ENCODE measurements at regions not wholly inside any gene's neighbourhood (a gene's known extent, or its start where the extent isn't known, plus 50 kb on each side); places are given as distances from the start of the nearest gene placed in this dataset.
"Not testable (repeated sequence)": the region's sequence is repeated elsewhere in the genome, so short reads cannot be mapped to it uniquely, and the experiment has no call there.

DNA sequence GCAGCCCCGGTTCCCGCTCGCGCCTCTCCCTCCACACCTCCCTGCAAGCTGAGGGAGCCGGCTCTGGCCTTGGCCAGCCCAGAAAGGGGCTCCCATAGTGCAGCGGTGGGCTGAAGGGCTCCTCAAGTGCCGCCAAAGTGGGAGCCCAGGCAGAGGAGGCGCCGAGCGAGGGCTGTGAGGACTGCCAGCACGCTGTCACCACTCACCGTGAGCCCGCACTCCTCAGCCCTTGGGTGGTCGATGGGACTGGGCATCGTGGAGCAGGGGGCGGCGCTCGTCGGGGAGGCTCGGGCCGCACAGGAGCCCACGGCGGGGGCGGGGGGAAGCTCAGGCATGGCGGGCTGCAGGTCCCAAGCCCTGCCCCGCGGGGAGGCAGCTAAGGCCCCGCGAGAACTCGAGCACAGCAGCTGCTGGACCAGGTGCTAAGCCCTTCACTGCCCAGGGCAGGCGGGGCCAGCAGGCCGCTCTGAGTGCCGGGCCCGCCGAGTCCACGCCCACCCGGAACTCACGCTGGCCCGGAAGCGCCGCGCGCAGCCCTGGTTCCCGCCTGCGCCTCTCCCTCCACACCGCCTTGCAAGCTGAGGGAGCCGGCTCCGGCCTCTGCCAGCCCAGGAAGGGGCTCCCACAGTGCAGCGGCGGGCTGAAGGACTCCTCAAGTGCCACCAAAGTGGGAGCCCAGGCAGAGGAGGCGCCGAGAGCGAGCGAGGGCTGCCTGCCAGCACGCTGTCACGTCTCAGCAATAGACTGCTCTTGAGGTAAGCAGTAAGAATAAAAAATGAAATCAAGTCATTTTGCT lies 670.2 kb upstream of the CTNND2 start:
- DNase-seq; H3K27me3 ChIP-seq (ENCODE audit: control insufficient read depth in 3 of 3, insufficient read depth in 3 of 3, low read length in 3 of 3); H3K4me1 ChIP-seq (ENCODE audit: control insufficient read depth in 3 of 3, insufficient read depth in 2 of 3, low read depth in 1 of 3, low read length in 2 of 3); H3K27ac ChIP-seq (ENCODE audit: low read depth in 1 of 3, low read length in 2 of 3); H3K4me3 ChIP-seq (ENCODE audit: low read depth in 1 of 3, low read length in 3 of 3); H3K9me3 ChIP-seq (ENCODE audit: control insufficient read depth in 2 of 2, insufficient read depth in 1 of 2, low read depth in 1 of 2, low read length in 1 of 2); H3K36me3 ChIP-seq (ENCODE audit: control insufficient read depth in 3 of 3, insufficient read depth in 2 of 3, low read depth in 1 of 3, low read length in 3 of 3); FAIRE-seq: not testable (repeated sequence)
- 95 to 96% (median 95%) methylated on average over 37 to 55 of the region's 56 CpGs for WGBS, 3 donors

- not testable (repeated sequence) for H3K27ac ChIP-seq (ENCODE audit: low read depth in 1 of 3, low read length in 2 of 3); H3K4me1 ChIP-seq (ENCODE audit: control insufficient read depth in 3 of 3, insufficient read depth in 2 of 3, low read depth in 1 of 3, low read length in 2 of 3); FAIRE-seq; H3K27me3 ChIP-seq (ENCODE audit: control insufficient read depth in 3 of 3, insufficient read depth in 3 of 3, low read length in 3 of 3); H3K36me3 ChIP-seq (ENCODE audit: control insufficient read depth in 3 of 3, insufficient read depth in 2 of 3, low read depth in 1 of 3, low read length in 3 of 3); DNase-seq; H3K4me3 ChIP-seq (ENCODE audit: low read depth in 1 of 3, low read length in 3 of 3); H3K9me3 ChIP-seq (ENCODE audit: control insufficient read depth in 2 of 2, insufficient read depth in 1 of 2, low read depth in 1 of 2, low read length in 1 of 2)
- WGBS, 3 donors, result 96 to 98% (median 96%) methylated on average over 18 to 30 of the region's 30 CpGs
These were observed 669.7 kb upstream of the CTNND2 start for GRCh38 chr5:12573916-12574297.

DNA sequence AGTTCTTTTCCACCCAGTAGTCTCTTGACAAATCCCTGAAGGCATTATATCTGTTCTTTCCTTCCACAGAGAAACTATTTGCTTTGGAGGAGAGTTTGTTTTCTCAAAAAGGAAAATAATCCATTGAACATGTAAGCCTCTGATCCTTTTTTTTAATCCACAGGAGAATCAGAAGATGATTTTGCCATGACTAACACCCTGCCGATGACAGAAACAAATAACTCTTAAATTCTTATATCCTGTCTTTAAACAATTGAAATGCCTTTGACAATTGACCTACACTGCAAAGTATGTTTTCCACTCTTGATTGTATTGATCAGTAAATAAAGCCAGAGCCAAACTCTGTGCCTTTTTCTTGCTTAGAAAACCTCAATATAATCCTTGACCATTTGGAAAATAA lies 666.4 kb upstream of the CTNND2 start:
- no peaks in the 10 kb centered on the region for H3K27me3 ChIP-seq (ENCODE audit: control insufficient read depth in 3 of 3, insufficient read depth in 3 of 3, low read length in 3 of 3)
- H3K36me3 ChIP-seq (ENCODE audit: control insufficient read depth in 3 of 3, insufficient read depth in 2 of 3, low read depth in 1 of 3, low read length in 3 of 3), result no peaks in the 10 kb centered on the region
- no peak overlapping the region for H3K27ac ChIP-seq (ENCODE audit: low read depth in 1 of 3, low read length in 2 of 3)
- no peaks in the 10 kb centered on the region for H3K9me3 ChIP-seq (ENCODE audit: control insufficient read depth in 2 of 2, insufficient read depth in 1 of 2, low read depth in 1 of 2, low read length in 1 of 2)
- 26 to 51% (median 36%) methylated on average over 1 of the region's 1 CpG for WGBS, 3 donors
- H3K4me1 ChIP-seq (ENCODE audit: control insufficient read depth in 3 of 3, insufficient read depth in 2 of 3, low read depth in 1 of 3, low read length in 2 of 3), result no peaks in the 10 kb centered on the region
- H3K4me3 ChIP-seq (ENCODE audit: low read depth in 1 of 3, low read length in 3 of 3), result no peak overlapping the region
- DNase-seq, result no peak
- FAIRE-seq, result no peak

DNA sequence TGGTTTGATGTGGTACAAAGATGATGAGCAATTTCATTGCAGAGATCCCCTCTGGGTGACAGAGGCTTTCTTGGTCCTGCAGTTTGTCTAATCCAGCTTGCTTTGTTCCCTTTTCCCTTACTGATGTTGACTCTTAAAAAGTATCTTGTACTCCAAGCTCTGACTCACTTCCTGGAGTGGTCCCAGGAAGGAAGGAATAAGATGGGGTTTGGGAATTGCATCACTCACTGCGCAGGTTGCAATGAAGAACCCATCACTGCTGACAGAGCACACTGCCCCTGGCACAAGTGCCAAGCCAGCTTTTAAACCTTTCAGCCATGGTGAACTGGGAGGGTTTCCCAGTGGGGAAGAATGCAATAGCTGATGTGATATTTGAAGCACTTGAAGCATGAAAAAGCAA lies 662.2 kb upstream of the CTNND2 start:
- H3K36me3 ChIP-seq (ENCODE audit: control insufficient read depth in 3 of 3, insufficient read depth in 2 of 3, low read depth in 1 of 3, low read length in 3 of 3), result no peaks in the 10 kb centered on the region
- H3K27me3 ChIP-seq (ENCODE audit: control insufficient read depth in 3 of 3, insufficient read depth in 3 of 3, low read length in 3 of 3), result no peaks in the 10 kb centered on the region
- no peak overlapping the region for H3K27ac ChIP-seq (ENCODE audit: low read depth in 1 of 3, low read length in 2 of 3)
- no peak for FAIRE-seq
- 88 to 92% (median 91%) methylated on average over 1 of the region's 1 CpG for WGBS, 3 donors
- no peaks in the 10 kb centered on the region for H3K9me3 ChIP-seq (ENCODE audit: control insufficient read depth in 2 of 2, insufficient read depth in 1 of 2, low read depth in 1 of 2, low read length in 1 of 2)
- DNase-seq, result no peak
- H3K4me1 ChIP-seq (ENCODE audit: control insufficient read depth in 3 of 3, insufficient read depth in 2 of 3, low read depth in 1 of 3, low read length in 2 of 3), result no peaks in the 10 kb centered on the region
- H3K4me3 ChIP-seq (ENCODE audit: low read depth in 1 of 3, low read length in 3 of 3), result no peak overlapping the region

DNA sequence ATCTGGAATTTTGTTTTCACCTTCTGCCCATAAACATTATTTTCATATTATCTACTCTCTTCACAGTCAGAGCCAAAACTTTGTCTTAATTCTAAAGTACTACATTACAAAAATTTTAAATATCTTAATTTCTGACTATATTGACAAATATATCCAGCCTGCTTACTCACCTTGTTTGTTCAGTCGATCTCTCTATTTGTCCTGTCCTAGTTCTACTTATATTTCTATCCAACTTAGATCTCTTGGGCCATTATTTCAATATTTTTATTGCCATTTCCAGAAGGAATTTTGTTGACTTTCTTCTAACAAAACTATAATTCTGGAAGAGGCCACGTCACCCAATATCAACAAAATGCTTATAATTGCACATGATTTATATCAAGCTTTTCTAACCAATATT lies 652.8 kb upstream of the CTNND2 start:
- H3K27me3 ChIP-seq (ENCODE audit: control insufficient read depth in 3 of 3, insufficient read depth in 3 of 3, low read length in 3 of 3), result no peaks in the 10 kb centered on the region
- FAIRE-seq, result no peak
- 41 to 58% (median 57%) methylated on average over 2 of the region's 2 CpGs for WGBS, 3 donors

GRCh38 chr5:12526113-12526512 lies 621.9 kb upstream of the CTNND2 start:
- H3K4me3 ChIP-seq (ENCODE audit: low read depth in 1 of 3, low read length in 3 of 3), result no peak overlapping the region
- H3K36me3 ChIP-seq (ENCODE audit: control insufficient read depth in 3 of 3, insufficient read depth in 2 of 3, low read depth in 1 of 3, low read length in 3 of 3), result no peaks in the 10 kb centered on the region
- FAIRE-seq, result no peak
- DNase-seq, result no peak
- no peaks in the 10 kb centered on the region for H3K27me3 ChIP-seq (ENCODE audit: control insufficient read depth in 3 of 3, insufficient read depth in 3 of 3, low read length in 3 of 3)
- H3K9me3 ChIP-seq (ENCODE audit: control insufficient read depth in 2 of 2, insufficient read depth in 1 of 2, low read depth in 1 of 2, low read length in 1 of 2), result peaks cover 0 to 2% of the 10 kb centered on the region in 2 donors
- no peaks in the 10 kb centered on the region for H3K4me1 ChIP-seq (ENCODE audit: control insufficient read depth in 3 of 3, insufficient read depth in 2 of 3, low read depth in 1 of 3, low read length in 2 of 3)
- H3K27ac ChIP-seq (ENCODE audit: low read depth in 1 of 3, low read length in 2 of 3), result no peak overlapping the region
- 85 to 95% (median 89%) methylated on average over 1 of the region's 1 CpG for whole genome bisulfite sequencing, 3 donors

More for the DNA sequence above, 652.8 kb upstream of the CTNND2 start:
- Histone ChIP-seq H3K4me3 (ENCODE audit: low read depth in 1 of 3, low read length in 3 of 3) (no peak overlapping the region), H3K4me1 (ENCODE audit: control insufficient read depth in 3 of 3, insufficient read depth in 2 of 3, low read depth in 1 of 3, low read length in 2 of 3) (no peaks in the 10 kb centered on the region), H3K27ac (ENCODE audit: low read depth in 1 of 3, low read length in 2 of 3) (no peak overlapping the region), H3K36me3 (ENCODE audit: control insufficient read depth in 3 of 3, insufficient read depth in 2 of 3, low read depth in 1 of 3, low read length in 3 of 3) (no peaks in the 10 kb centered on the region), H3K9me3 (ENCODE audit: control insufficient read depth in 2 of 2, insufficient read depth in 1 of 2, low read depth in 1 of 2, low read length in 1 of 2) (no peaks in the 10 kb centered on the region)
- DNase-seq, result no peak

- DNase-seq (no peak), FAIRE-seq (no peak)
- Histone ChIP-seq H3K36me3 (ENCODE audit: control insufficient read depth in 3 of 3, insufficient read depth in 2 of 3, low read depth in 1 of 3, low read length in 3 of 3) (no peaks in the 10 kb centered on the region), H3K4me1 (ENCODE audit: control insufficient read depth in 3 of 3, insufficient read depth in 2 of 3, low read depth in 1 of 3, low read length in 2 of 3) (no peaks in the 10 kb centered on the region), H3K27ac (ENCODE audit: low read depth in 1 of 3, low read length in 2 of 3) (no peak overlapping the region), H3K9me3 (ENCODE audit: control insufficient read depth in 2 of 2, insufficient read depth in 1 of 2, low read depth in 1 of 2, low read length in 1 of 2) (peaks cover 2 to 7% of the 10 kb centered on the region in 2 donors), H3K27me3 (ENCODE audit: control insufficient read depth in 3 of 3, insufficient read depth in 3 of 3, low read length in 3 of 3) (no peaks in the 10 kb centered on the region), H3K4me3 (ENCODE audit: low read depth in 1 of 3, low read length in 3 of 3) (no peak overlapping the region)
- WGBS, 3 donors, result 63 to 75% (median 75%) methylated on average over 5 of the region's 5 CpGs
These were observed 617.9 kb upstream of the CTNND2 start for GRCh38 chr5:12522116-12522515.

- not testable (repeated sequence) for H3K36me3 ChIP-seq (ENCODE audit: control insufficient read depth in 3 of 3, insufficient read depth in 2 of 3, low read depth in 1 of 3, low read length in 3 of 3); DNase-seq; H3K27me3 ChIP-seq (ENCODE audit: control insufficient read depth in 3 of 3, insufficient read depth in 3 of 3, low read length in 3 of 3); FAIRE-seq; H3K9me3 ChIP-seq (ENCODE audit: control insufficient read depth in 2 of 2, insufficient read depth in 1 of 2, low read depth in 1 of 2, low read length in 1 of 2); H3K27ac ChIP-seq (ENCODE audit: low read depth in 1 of 3, low read length in 2 of 3); H3K4me1 ChIP-seq (ENCODE audit: control insufficient read depth in 3 of 3, insufficient read depth in 2 of 3, low read depth in 1 of 3, low read length in 2 of 3); H3K4me3 ChIP-seq (ENCODE audit: low read depth in 1 of 3, low read length in 3 of 3)
- WGBS, 3 donors, result 70 to 88% (median 73%) methylated on average over 1 of the region's 1 CpG
These were observed 600.7 kb upstream of the CTNND2 start for GRCh38 chr5:12504983-12505382.

DNA sequence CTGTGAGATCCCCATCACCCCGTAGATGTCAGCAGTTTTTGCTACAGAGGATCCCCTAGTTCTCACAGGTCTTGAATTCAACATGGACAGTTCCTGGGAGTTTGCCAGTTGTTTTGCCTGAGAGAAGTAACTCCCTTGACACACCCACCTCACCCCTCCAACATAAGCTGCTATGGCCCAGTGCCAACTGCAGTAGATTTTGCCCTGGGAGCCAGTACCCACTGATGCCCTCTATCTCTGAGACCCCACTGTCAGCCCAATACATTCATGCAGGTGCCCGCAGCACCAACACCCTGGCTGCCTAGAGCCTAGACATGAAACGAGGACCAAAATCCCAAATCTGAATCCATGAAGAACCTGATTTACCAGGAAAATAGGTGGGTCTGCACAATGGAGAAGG lies 583.9 kb upstream of the CTNND2 start:
- Histone ChIP-seq H3K4me3 (ENCODE audit: low read depth in 1 of 3, low read length in 3 of 3) (no peak overlapping the region), H3K36me3 (ENCODE audit: control insufficient read depth in 3 of 3, insufficient read depth in 2 of 3, low read depth in 1 of 3, low read length in 3 of 3) (no peaks in the 10 kb centered on the region), H3K9me3 (ENCODE audit: control insufficient read depth in 2 of 2, insufficient read depth in 1 of 2, low read depth in 1 of 2, low read length in 1 of 2) (no peaks in the 10 kb centered on the region), H3K27me3 (ENCODE audit: control insufficient read depth in 3 of 3, insufficient read depth in 3 of 3, low read length in 3 of 3) (no peaks in the 10 kb centered on the region), H3K27ac (ENCODE audit: low read depth in 1 of 3, low read length in 2 of 3) (no peak overlapping the region), H3K4me1 (ENCODE audit: control insufficient read depth in 3 of 3, insufficient read depth in 2 of 3, low read depth in 1 of 3, low read length in 2 of 3) (no peaks in the 10 kb centered on the region)
- FAIRE-seq, result no peak
- DNase-seq, result no peak
- WGBS, 3 donors, result 58 to 83% (median 70%) methylated on average over 3 of the region's 3 CpGs

Measured in small intestine (tissue), 7 donors.